Heart left ventricle (tissue), 13 donors: ENCODE measurements at regions not wholly inside any gene's neighbourhood (a gene's known extent, or its start where the extent isn't known, plus 50 kb on each side); places are given as distances from the start of the nearest gene placed in this dataset.

Experiments used
- CTCF ChIP-seq, 12 donors: fragments of 200-600 bp; sonication (generic) in 4 of 12; IDR thresholded peaks; one replicate each; pipeline versions ENCODE4 v1.5.0 to v1.8.0; 2018 to 2022; ENCODE audit warnings: antibody characterized with exemption in 12 of 12, mild to moderate bottlenecking in 5 of 12
- POLR2A ChIP-seq, 2 donors: fragments of 450-650 bp; IDR thresholded peaks; one replicate each; pipeline ENCODE4 v1.6.1; 2017; ENCODE audit warnings: antibody characterized with exemption in 2 of 2, mild to moderate bottlenecking in 2 of 2, moderate library complexity in 2 of 2
- donor health status: ischemic (EF 13 %, LVEDD 7.1; RV severe dilation, severe dysfunction).
- donor health status: DM: no; HTN: yes; CAD: no.
- donor health status: DM: no; HTN: no; CAD: no.
- donor health status: ischemic (EF 25% LVEDD 6.9; RV normal size, moderate dysfunction).
- donor health status: ischemic (EF 25% LVEDD 5.7; RV mildly dilated, moderate dysfunction).
- donor health status: ischemic (EF 35%, LVEDD 5.7; RV mildly dilated, moderate dysfunction).
- donor health status: nonischemic (EF 11% LVEDD 7.7; RV severe dilation, severe dysfunction).
- donor health status: DM: yes; HTN: yes; CAD: no.
- donor health status: PGD.
- donor health status: ischemic (EF 29% LVEDD 5.4; RV normal size, mild dysfunction).
- donor health status: nonischemic (EF 23%, LVEDD 6.1; RV moderate dilation, normal function).

- TF ChIP-seq CTCF (IDR thresholded peaks at IDR 0.05) (no peak), POLR2A (IDR thresholded peaks at IDR 0.05) (no peak)
Measured at GRCh38 chr3:182455011-182455410, 338.3 kb upstream of the ATP11B start.
